Cerebellar nuclear complex (tissue), 1 donor: ENCODE measurements at regions not wholly inside any gene's neighbourhood (a gene's known extent, or its start where the extent isn't known, plus 50 kb on each side); places are given as distances from the start of the nearest gene placed in this dataset.

Source experiments
- DNase-seq, 2 experiments: peaks; one replicate each; lab custom pipeline; 2025; lab: John Stamatoyannopoulos, UW

DNA sequence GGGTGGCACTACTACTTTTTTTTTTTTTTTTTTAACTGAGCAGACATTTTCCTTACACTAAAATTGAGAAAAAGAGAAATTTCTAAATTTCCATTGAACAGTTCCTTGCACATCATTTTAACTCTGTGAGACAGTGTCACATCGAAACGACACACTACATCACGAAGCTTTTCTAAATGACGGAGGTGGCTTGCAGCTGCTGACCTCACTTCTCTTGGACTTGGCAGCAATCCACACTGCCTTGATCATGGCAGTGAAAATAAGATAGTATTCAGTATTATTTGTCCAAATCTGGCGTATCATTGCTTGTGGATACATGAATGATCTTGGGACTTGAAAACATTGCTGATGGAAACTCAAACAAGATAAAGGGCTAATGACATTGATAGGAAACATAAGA is 80.3 kb upstream of the CYYR1 start:
- no peak for DNase-seq

DNA sequence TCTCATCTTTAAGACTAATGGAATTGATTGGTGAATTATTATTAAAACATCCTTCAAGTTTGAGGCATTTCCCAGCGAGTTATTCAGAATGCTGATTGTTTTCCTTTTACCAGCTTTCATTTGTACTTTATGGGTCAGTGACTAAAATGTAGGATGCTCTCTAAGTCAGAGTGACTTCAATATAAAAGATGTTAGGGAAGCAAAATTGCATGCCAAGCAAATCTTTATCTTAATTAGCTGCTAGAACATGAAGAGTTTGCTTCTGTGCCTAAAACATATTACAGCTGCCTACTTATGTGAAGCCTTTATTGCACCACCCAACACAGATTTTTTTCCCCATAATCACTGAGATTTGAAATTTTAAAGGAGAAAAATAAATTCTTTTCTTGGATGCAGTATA is 79.8 kb upstream of the CYYR1 start:
- no peak for DNase-seq

DNA sequence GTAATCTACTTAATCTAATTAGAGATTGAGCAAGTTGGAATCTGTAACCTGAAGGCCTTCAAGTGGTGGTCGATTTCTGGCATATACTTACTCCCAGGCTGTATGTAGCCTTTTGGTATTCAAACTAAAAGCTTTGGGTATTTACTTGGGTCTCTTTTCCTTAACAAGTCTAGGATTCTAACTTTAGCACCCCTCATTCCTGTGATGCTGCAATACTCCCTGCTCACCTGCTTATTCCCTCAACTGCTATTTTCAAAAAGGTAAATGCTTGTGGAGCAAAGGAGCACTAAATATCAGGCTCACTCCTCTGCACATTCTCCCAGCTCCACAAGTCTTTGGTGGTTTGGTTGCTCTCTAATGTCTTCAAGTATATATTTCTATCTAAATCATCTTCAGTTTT is 68.0 kb upstream of the CYYR1 start:
- DNase-seq = no peak

DNA sequence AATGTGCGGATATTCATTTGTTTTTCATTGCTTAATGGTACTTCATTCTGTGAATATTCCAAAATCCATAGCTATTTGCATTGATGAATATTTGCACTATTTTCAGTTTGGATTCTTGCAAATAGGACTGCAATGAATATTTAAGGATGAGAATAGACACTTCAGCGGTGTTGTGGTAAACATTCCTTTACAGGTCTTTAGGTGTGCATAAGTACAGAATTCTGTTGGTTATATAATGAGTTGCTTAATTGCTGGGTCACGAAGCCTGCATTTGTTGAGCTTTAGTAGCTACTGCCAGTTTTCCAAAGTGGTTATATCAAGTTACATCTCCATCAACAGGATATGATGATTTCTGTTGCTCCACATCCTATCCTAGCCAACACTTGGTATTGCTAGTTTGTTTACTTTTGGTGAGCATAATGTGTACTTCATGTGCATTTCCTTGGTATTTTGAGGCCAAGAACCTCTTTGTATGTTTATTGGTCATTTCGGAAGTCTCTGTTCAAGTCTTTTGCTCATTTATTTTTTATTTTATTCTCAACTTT is 64.2 kb upstream of the CYYR1 start:
- no peak for DNase-seq

DNA sequence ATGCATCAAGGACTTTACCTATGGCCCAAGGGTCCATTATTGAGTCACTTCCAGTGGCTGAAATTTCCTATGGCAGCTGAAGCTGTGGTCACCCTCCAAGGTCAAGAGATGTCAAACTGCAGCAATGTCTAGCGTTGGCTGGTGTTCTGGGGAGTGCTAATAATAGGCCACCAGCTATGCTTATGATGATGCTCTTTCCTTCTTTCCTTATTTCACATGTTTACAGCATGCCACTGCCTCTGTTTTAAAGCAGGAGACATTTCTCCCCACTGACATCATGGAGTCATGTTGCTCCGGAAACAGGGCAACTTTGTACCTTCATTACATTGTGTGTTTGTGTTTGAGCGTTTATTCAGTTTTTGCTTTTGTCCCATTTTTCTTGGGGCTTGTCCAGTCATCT is 62.6 kb upstream of the CYYR1 start:
- DNase-seq = no peak

DNA sequence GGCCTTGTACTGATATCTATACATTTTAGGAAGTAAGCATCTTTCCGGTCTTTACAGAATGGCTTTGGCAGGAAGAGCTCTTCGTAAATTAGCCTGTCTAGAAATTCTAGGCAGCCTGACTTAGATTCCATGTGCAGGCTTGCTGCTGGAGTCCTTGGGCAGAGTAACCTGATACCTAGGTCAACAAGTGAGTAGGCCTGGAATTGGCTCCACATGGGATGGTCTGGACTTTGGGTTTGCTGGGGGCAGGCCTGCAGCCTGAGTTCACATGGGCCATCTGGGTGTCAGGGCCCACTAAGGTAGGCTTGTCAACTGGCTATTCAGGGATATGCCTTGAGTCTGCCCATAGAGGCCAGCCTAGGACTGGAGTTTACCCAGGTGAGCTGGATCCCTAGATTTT is 59.6 kb upstream of the CYYR1 start:
- DNase-seq = no peak

DNA sequence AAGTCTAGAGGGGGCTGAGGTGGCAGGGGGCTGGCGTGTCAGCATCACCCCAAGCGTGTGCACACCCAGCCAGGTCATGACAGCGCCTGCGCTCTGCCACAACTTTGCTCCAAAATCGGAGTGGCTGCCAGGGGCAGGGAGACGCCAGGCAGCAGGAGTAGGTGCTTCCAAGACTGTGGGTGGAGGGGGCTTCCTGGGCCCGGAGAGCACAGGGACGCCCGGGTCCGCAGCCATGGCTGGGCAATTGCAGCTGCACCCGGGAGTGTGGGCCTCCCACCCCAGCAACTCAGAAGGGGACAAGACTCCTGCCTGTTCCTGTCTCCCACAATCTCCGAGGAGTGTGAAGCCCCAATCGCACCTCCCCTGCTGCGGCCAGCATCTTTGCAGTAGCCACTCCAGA is 53.1 kb upstream of the CYYR1 start:
- no peak for DNase-seq

DNA sequence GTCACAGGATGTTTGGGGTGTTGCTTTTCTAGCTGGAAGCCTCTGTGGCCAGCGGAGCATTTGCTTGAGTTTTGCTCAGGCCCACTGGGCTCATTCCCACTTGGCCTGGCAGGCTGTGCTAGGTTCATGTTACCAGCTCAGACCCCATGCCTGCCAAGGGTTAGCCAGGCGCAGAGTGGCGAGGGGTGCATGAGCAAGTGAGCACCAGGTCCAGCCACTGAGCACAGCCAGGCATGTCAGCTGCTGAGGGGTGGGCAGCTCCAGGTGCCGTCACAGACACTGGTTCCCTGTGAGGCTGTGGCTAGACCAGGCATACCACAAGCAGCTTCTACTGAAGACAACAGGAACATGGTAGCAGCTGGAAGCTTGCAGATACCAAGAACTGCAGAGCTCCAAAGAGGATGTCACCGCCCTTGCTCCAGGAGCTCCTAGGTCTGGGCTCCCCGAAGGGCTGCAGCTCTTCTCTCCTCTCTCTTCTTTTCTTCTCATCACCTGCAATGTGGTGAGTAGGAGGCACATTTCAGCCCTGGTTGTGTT is 52.0 kb upstream of the CYYR1 start:
- DNase-seq = no peak
